Activated CD4-positive, alpha-beta T cell treated with anti-CD3 and anti-CD28 coated beads, Interleukin-2, amount 50 U/mL, for 48 hours (primary cell): ENCODE measurements at regions not wholly inside any gene's neighbourhood (a gene's known extent, or its start where the extent isn't known, plus 50 kb on each side); places are given as distances from the start of the nearest gene placed in this dataset.

Source experiments
- DNase-seq, 2 experiments: peaks; one replicate each; pipeline ENCODE4 v3.0.0-alpha.2; 2020

DNA sequence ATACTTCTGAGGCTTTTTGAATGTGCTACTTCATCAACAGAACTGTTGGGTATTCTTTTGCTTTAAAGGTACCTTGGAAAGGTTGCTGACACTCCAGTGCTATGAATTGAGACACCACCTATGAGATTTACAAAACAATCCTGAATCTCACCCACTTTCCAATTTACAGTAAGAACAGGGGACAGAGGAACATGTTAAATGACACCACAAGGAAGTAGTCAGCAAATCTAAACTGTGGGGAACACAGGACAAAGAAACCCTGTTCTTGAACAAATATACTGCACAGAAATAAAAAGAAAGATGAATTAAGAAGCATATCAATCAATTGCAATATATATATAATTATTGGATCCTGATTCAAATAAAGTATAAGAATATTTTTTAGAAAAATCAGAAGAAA lies 216.7 kb upstream of the ARID1B start:
- DNase-seq = no peak

DNA sequence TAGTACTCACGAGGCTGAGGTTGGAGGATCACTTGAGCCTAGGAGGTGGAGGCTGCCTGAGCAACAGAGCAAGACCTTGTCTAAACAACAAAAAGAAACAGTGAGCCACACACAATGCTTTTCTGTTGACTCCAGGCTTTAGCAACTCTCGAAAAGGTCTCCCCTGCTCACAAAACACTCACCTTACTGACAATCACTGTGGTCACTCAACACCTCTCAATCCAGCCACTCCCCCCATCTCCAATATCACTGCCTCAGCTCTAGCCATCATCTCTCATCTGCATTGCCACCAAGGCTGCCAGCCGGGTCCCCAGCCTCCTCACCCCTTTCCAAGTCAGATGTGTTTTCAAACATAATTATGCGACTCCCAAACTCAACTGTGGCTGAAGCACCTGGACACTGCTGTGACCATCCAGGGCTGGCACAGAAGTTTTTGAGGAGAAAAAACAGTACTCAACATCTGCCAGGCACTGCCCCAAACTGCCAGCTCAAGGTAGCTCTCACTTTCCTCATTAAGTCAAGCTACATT lies 218.0 kb upstream of the ARID1B start:
- no peak for DNase-seq

DNA sequence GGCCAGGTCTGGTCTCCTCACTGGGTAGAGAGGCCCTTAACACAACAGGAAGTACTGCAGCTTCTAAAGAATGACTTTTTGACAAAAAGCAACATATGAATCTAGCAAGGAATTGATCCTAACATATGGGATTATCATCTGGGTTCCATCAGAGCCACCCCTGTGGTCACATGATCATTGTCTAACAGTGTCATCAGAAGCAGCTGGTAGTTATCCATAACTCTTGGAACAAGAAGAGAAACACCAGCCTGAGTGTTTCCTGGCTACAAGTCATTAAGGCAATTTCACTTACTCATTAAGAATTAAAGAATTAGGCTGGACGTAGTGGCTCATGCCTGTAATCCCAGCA lies 219.3 kb upstream of the ARID1B start:
- no peak for DNase-seq

DNA sequence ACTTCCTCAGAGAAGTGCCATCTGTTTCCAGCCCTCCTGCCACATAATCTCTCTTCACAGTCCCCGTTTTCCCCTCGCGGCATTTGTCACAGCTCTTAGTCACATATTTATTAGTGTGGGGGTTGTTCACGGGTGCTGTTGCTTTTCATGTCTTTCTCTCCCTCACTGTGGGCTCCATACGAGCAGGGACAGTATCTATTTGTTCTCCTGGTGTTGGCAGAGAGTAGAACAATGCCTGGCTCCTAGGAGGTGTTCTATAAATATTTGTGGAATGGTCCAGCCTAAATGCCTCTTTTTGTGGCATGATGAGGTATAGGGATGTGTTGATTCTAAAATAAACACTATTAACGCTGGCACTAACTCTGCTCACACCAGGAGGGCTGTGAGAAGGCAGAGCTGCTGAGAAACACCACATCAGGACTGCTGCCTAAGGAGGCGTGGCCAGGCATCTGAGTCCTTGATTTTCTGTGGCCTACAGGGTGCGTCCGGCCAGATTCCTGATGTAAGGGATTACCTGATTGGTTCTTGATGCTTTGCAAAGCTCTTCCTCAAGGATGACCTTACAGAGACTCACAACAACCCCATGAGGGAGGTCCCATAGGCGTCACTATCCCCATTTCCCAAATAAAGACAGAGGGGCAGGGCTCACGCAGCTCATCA lies 219.8 kb upstream of the ARID1B start:
- no peak for DNase-seq

DNA sequence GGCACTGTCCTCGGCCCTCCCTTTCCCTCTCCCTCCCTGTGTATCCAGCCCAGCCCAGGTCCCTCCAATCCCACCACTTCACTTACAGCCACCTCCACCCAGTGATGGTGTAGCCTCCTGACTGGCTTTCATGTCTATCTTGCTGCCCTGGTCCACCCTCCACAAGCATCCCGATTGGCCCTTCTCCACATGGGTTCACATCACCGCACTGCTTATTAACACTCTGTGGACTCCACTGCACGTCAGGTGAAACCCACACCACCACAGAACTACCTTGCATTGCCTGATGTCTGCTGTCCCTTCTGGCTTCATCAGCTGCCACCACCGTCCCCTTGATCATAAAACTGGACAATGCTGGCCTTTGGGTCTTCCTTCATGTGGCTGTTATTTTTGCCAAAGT lies 220.4 kb upstream of the ARID1B start:
- DNase-seq = no peak

DNA sequence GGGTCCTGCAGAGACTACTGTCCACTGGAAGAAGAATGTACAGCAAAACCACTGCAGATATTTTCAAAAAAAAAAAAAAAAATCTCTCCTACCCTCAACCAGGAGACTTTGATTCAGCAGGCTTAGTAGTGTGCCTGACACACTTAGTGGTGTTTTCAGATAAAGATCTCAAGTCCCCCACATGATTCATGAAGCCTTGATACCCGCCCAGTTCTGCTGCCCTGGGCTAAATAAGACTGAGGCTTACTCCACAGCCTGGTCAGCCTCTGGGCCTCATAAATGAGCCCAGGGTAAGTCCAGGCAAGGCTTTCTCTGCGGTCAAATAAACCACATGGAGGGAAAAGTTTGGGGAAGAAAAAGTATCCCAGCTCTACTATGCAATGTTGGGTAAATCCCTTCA lies 222.1 kb upstream of the ARID1B start:
- no peak for DNase-seq

DNA sequence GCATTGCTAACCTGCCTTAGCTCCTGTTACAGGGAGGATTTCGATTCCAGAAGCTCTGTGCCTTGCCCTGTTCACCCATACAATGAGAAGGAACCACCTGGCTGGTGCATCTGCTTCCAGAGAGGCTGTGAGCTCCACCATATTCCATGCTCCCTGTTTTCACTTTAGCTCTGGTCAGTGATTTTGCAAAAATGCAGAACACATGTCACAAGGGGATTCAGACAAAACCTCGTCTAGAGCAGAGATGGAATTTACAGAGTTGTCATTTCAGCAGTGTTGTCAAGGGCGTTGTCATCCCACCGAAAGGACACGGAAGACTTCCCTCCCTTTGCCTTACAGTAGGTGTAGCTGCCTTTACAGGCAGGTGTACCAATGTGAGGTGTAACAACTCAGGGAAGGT lies 223.0 kb upstream of the ARID1B start:
- no peak for DNase-seq

DNA sequence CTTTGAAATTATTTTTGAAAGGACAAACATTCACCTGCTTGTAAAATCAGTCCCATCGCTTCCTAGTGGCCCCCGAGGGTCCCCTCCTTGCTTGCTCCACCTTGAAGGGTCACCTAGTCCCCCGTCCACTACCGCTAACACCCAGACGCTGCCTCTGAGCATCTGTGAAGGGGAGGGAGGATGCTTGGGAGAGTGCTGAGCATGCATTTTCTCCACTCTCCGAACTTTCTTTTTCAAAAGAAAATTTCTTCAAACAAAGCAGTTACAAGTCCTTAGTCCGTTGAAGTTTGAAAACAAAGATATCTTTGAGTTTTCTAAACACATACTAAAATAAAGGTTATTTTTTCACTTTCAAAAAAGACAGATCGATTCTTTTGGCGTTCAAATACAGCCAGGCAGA lies 224.3 kb upstream of the ARID1B start:
- no peak for DNase-seq

DNA sequence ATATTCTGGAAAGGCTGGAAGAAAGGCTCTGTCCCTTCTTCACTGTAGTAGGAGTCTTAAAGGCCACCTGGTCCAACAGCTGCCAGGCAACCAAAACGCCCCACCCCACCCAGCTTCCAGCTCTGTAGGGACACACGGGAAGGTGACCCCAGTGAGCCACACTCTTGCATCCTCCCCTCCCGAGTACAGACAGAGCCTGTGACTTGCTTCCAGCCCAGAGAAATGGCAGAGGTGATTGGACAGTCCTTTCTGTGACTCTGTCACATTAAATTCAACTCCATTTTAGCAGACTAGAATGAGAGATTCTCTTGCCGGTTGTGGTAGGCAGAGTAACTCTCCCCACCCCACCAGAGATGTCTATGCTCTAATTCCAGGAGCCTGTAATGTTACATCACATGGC lies 226.2 kb upstream of the ARID1B start:
- DNase-seq = no peak

DNA sequence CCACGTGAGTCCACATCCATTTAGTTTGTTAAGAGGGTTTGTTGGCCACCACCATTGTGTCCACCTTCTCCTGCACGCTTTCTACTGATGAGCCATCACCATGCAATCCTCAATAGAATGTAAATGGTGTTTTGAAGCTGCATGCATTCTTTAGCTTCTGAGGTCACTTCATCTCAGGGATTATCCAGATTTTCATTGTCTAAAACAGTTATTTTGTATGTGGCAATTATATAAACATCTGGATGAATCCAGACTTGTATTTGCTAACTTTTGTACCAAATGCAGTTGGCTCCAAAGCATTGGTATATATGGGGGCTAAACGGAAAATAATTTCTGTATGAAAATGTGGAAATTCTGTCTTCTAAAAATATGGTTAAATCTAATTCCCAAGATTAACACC lies 231.2 kb upstream of the ARID1B start:
- DNase-seq = no peak

DNA sequence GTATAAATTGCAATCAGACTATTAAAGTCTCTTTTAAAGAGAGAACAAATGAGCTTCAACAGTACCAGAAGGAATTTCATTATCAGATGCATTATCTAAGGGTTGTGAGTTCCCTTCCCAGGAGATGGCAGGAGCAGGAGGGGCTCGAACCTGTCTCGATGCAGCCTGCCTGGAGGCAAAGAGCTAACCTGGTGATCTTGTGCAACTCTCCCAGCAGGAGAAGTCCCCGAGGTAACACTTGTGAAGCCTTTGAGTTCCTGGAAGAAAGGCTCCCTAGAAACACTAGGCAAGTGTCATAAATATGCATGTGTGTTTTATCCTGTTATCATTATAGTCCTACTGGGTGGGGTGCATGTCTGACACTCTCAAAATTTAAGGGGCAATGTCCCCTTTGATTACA lies 232.2 kb upstream of the ARID1B start:
- no peak for DNase-seq

DNA sequence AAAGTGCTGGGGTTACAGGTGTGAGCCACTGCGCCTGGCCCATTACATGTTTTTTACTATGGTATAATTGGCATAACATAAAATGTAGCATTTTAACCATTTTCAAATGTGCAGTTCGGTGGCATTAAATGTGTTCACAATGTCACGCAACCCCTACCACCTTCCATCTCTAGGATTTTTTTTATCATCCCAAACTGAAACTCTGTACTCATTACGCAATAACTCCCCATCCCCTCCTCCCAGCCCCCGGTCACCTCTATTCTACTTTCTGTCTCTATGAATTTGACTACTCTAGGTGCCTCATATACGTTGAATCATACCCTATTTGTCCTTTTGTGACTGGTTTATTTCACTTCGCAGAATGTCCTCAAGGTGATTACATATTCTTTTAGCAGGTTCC lies 233.1 kb upstream of the ARID1B start:
- no peak for DNase-seq

DNA sequence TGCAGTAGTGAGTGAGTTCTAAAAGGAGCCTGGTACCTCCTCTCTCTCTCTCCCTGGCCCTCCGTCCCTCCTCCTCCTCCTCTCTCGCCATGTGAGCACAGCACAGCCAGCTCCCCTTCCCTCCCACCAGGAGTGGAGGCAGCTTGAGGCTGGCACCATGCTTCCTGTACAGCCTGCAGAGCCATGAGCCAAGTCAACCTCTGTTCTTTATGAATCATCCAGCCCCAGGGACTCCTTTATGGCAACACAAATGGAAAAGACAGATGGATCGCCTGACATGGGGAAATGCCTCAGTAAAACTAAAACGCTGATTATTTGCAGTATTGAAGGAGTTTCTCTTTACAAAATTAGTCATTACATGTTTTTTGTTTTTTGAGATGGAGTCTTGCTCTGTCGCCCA lies 233.7 kb upstream of the ARID1B start:
- no peak for DNase-seq

DNA sequence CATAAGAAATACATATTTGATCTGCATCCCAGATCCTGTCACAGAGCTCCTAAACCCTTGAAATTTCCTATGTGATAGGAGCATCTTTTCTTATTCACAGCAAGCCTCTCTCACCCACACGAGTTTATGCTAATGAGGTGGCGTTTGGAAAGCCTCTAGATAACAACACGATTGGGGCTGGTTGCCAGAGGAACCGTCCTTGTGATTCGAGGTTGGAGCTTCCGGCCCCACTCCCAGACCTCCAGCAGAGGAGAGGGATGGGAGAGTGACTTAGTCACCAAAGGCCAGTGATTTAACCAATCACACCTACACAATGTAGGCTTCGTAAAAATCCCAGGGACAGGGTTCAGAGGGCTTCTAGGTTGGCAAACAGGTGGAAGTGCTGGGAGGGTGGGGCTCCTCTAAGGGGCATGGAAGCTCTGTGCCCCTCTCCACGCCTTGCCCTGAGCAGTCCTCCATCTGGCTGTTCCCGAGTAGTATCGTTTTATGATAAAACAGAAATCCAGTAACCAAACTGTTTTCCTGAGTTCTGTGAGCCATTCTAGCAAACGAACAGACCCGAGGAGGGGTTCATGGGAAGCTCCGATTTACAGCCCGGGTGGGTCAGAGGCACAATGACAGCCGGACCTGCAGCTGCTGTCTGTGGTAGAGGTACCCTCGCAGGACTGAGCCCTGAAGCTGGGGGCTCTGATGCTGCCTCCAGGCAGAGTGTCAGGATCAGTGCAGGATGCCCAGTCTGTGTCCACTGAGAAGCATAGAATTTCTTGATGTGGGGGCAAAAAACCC lies 238.1 kb upstream of the ARID1B start:
- no peak for DNase-seq

DNA sequence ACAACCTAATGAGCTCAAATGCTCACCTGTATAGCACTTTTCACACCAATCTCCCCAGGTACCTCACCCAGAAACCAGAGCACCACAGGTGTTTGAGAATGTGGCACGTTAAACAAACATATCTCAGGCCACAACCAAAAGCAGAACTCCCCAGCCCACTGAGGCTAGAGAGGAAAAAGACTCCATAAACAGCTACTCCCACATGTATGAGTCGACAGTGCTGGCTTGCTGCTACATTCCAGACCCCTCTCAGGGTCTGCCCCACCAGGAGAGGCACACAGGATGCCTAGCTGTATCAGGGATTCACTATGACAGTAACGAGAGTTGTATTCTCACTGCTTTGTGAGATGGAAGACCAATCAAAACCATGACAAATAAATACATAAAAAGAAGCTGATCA lies 242.6 kb upstream of the ARID1B start:
- DNase-seq = no peak

DNA sequence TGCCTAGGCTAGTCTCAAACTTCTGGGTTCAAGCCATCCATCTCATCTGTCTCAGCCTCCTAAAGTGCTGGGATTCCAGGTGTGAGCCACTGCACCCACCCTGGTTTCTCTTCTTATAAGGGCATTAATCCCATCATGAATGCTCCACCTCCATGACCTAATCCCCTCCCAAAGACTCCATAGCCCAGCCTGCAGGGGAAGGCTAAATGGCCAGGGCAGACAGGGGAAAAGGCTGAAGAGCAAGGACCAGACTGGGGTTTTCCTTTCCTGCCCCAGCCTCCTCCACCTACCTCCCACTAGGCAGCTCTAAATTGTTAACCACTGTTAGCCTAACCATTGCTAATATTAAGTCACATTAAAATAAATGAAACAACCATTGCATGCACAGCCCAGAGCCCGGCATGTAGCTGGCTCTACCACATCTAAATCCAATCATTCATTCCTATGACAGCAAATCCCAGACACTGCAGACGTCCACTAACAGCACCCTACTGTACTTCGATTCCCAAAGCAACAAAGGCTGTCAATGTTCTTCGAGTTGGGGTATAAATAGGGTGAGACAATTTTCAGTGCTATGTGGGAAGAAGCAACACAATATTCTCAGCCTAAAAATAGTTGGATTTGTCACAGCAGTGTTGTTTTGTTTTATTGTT lies 243.2 kb upstream of the ARID1B start:
- DNase-seq = no peak

DNA sequence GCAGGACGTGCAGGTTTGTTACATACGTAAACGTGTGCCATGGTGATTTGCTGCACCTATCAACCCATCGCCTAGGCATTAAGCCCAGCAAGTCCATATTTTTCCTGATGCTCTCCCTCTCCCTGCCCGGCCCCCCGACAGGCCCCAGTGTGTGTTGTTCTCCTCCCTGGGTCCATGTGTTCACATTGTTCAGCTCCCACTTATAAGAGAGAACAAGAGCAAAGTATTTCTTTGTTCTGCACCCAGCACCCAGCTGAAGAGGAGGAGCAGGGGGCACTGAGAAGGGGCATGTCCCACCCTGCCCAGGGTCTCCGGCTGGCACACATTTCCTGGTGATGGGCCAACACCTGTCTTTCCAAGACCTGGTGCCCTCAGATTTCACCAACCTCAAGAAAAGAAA lies 251.1 kb upstream of the ARID1B start:
- no peak for DNase-seq

DNA sequence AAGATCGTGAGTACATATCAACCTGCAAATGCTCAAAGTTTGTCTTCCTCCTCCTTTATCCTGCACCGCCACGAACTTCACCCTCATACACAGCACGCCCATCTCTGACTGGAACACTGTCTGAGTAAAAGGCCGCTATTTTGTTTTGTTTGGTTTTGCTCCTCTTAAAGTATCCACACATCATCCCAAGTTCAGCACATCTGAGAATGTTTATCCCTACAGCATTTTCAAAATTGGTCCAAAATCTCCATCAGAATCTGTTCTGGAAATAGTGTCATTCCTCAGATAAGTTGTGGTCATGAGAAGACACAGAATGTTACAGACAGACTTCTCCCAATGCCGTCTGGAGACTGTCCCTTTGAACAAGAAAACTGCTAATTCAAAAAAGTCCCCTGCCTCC lies 251.6 kb upstream of the ARID1B start:
- no peak for DNase-seq

DNA sequence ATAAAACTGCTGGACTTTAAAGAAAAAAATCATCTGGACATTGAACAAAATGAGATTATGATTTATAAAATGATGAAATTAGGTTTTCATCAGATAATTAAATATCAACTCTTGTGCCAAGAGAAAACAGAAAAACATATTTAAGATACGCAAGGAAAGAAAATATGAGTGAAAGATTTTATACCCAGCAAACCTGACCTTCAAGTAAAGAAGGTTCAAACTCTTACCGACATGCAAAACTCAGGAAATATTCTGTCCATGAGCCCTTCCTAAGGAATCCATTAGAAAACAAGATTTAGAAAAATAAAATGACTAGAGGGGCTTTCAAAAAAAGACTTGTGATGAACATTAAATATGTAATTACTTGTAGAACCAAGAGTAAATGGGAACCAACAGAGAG lies 257.2 kb upstream of the ARID1B start:
- no peak for DNase-seq

DNA sequence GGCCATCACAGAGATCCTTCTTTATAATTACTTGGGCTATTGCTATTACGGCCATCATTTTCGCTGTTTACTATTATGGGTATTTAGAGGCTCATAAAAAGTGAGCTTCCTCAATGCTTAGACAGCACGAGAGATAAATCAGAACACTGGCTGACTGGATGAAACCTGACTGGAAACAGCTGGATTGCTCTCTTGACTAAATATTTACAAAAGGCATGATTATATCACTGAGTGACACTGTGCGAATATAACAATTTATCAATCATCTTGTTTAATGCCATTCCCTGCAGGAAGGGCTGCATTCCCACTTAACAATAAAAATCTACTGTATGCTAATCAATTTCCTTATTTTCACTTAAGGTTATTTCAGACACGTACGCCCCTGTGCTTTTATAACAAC lies 260.1 kb upstream of the ARID1B start:
- DNase-seq = no peak

DNA sequence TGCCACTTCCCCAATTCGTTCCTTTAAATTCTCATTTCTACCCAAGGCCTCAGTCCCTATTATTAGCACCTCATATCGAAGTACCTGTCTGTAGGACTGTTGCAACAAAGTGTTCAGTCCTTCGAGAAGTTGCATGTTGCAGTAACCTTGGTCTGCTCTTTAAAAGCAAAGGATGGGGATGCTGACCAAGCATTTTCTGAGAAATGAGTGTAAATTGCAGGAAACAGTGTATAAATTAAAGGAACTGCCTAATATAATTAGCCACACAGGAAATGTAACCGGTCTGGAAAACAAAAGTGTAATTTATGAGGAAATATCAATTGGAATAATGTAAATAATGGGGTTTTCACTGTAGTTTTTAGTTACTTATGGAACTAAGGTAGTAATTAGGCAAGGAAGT lies 261.9 kb upstream of the ARID1B start:
- no peak for DNase-seq

DNA sequence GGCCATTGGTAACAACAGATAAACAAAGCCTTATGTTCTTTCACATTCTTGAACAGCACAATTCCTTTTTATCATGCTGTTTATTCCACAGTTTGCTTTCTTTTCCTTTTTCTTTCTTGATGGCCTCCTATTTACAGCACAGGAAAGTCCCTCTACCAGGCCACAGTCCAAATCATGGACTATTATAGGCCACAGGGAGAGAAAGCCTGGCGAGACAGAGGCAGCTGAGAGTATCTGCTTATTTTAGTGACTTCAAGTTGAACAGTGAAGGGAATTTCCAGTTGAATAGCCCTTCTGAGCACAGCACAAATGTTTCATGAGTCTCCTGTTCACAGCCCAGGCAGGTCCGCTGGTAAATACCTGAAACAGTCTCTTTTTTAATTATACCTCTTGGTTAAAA lies 263.7 kb upstream of the ARID1B start:
- no peak for DNase-seq

DNA sequence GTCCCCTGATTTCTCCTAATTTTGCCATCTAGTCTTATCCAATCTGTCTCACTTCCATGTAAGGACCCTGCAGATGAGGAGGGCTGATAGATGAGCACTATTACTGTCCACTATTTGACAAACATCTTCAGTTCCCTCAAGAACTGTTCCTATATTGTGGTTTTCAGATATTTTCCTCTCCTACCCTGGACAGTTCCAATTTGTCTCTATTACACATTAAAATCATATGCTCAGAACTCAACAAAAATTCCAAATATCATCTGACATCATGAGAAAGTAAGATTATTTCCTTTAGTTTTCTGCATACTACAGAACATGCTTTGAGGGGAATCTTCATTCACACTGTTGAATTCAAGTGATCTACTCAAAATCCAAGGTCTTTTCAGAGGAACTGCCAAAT lies 265.6 kb upstream of the ARID1B start:
- DNase-seq = no peak

DNA sequence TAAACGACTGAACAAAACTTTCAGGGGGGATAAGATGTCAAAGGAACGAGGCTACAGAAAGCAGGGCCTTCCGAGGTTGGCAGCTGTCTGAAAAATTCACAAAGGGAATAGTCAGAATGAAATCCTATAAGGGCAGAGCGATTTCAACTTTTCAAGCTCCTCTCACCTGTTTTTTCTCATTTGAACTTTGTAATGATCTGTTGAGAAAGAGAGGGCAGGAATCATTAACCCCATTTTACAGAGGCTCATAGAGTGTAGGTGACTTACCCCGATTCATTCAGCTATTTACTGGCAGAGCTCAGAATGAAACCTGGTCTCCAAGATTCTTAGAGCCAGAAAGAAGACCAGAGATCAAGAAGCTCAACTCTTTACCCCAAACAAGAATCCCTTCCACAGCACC lies 266.1 kb upstream of the ARID1B start:
- no peak for DNase-seq
